HG03097 (cell line): ENCODE measurements at regions not wholly inside any gene's neighbourhood (a gene's known extent, or its start where the extent isn't known, plus 50 kb on each side); places are given as distances from the start of the nearest gene placed in this dataset.

Experiments used
- ATAC-seq: cut with Tn5 transposase; IDR thresholded peaks from one replicate; pipeline ENCODE4 v1.9.1; 2021; ENCODE audit not compliant: unreplicated experiment, low FRiP score

GRCh38 chr10:130824230-130825014, 487.1 kb downstream of the TCERG1L start:
- ATAC-seq: no peak

DNA sequence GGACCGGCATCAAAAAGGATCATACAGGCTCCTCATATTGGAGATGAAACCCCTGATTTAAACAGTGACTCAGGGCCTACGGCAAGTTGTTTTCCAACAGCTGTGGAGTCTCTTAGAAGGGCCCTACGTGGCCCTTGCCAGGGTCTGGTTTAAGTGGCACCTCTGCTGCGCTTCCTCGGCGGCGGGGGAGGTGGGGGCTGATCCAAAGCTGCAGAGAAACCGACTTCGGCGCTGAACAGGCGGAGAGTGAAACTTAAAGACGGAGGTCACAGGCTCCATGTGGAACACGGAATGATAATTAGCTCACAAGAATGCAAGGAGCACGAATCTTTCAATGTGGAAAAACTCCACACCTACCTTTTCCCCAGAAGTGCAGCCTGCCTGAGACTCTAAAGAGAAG, 477.9 kb downstream of the TCERG1L start:
- ATAC-seq: no peak

DNA sequence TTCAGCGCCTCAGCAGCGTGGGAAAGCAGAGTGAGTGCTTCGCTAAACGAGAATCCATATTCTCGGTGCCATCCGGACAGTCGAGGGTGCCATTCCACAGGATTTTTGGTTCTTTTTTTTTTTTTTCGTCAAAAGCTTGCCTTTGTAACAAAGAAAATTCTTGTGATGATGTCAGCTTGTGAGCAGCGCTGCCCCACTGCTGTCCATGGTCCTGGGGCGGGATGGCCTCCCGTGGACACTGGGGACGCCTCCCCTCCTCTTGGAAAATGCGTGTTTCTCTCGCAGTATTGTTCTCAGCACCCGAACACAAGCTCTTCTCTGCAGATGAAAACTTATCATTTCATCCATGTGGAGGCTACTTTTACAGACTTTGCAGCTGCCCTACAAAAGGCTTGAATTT, 477.4 kb downstream of the TCERG1L start:
- no peak for ATAC-seq

DNA sequence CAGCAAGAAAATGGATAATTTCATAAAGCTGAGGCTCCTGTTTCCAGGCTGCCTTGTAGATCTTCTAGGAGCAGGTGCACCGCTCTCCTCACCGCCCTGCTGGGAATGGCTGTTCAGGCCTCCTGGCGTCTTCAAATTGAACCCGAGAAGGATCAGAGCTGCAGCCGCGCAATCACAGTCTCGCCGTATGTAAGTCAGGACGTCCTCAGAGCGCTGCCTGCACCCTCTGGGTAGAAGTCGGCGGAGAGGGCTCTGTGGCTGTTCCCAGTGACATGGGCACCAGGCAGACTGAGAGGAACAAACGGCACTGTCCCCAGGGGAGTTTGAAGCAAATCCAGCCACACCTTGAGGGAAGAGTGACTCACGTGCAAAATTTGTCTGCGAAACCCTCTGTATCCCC, 476.9 kb downstream of the TCERG1L start:
- no peak for ATAC-seq

DNA sequence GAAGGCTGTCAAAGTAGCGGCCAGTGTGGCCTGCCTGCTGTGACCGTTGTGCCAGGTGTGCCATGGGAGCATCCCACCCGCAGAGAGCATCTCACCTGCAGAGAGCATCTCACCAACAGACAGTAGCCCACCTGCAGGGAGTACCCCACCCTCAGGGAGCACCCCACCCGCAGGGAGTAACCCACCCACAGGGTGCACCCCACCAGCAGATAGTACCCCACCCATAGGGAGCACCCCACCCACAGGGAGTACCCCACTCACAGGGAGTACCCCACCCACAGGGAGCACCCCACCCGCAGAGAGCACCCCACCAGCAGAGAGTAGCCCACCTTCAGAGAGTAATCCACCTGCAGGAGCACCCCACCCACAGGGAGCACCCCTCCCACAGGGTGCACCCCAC, 476.5 kb downstream of the TCERG1L start:
- ATAC-seq: no peak

DNA sequence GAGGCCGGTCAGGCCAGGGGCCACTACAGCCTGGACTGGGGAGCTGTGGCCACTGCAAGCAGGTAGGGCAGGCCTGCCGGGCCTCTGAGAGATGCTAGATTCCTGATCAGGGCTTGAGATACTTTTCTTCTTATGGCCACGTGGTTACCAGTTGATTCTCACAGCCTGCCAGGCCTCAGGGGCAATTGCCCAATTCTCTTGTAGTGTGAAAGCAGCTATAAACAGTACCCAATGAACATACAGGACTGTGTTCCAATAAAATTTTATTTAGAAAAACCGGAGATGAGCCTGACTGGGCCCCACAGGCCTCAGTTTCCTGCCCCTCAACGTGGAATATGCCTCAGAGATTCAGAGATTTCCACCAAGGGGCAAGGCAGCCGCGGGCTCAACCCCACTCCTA, 475.2 kb downstream of the TCERG1L start:
- no peak for ATAC-seq

- ATAC-seq: no peak
These were observed 468.4 kb downstream of the TCERG1L start for GRCh38 chr10:130843051-130843653.

- ATAC-seq: no peak
These were observed 467.2 kb downstream of the TCERG1L start for GRCh38 chr10:130844310-130844709.

DNA sequence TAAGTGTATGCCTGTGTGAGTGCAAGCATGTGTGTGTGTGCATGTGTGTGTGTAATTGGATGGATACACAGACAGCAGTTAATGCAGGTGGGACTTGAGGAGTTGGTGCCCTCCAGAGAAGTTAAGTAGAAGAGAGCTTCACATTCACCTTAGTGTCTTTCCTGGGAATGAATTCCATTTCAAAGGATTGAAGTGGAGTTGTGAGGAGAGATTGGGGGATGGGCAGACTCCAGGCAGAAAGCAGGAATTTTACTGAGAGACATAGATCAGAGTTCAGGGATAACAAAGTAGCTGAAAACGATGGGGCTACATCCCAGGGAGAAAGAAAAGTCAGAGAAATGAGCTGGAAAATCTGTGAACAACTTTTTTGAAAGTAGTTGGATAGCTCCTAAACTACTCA, 464.4 kb downstream of the TCERG1L start:
- no peak for ATAC-seq

DNA sequence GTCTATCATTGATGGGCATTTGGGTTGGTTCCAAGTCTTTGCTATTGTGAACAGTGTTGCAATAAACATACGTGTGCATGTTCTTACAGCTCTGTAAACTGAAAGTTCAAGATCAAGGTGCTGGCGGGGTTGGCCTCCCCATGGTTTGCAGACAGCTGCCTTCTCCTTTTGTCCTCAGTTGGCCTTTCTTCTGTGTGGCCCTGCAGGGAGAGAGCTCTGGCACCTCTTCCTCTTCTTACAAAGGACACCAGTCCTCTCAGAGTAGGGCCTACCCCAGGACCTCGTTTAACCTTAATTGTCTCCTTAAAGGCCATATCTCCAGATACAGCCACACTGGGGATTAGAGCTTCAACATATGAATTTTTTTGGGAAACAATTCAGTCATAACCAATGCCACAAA, 462.7 kb downstream of the TCERG1L start:
- no peak for ATAC-seq

DNA sequence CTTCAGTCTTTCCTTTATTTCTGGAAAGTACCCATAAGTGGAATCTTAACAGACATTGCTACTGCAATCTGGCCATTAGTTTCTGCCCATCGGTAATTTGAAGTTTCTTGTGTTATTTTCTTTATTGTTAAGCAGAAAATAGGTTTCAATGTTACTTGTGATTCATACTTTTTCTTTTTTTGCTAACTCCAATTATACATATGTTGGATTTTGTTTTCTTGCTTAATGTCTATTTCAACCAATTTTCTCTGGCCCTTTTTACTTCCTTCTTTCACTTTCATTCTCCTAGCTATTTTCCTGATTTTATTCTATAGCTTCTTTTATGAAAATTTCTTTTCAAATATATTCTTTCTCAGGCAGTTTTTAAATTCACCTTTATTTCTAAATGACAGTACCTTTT, 457.4 kb downstream of the TCERG1L start:
- ATAC-seq: no peak

DNA sequence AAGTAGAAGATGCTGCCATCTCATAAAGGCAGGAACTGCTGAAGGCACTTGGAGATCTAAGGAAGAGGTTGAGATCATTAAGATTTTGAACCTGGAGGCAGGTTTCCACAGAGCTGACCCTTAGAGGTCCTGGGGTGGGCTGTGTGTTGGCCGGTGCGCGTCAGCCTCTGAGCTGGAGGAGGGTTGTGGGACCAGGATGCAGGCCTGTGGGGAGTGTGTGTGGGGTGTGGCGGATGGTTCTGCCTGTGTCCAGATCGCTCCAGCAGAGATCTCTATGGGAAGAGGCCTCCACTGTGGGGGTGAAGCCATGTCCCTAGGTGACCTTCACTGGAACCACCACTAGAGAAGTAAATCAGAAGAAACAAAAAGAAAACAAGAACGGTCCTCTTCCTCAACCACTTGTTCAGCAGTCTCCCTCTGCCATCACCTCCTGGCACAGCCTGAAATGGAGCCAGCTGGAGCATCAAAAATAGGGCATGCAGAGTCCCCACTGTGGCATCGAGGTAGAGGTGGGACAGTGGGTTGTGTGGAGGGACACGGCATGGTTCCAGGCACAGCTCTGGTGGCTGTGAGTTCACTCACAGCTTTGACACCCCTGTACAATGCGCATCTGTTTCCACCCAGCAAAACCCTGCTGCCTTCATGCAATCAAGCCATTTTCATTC, 453.8 kb downstream of the TCERG1L start:
- ATAC-seq: no peak

DNA sequence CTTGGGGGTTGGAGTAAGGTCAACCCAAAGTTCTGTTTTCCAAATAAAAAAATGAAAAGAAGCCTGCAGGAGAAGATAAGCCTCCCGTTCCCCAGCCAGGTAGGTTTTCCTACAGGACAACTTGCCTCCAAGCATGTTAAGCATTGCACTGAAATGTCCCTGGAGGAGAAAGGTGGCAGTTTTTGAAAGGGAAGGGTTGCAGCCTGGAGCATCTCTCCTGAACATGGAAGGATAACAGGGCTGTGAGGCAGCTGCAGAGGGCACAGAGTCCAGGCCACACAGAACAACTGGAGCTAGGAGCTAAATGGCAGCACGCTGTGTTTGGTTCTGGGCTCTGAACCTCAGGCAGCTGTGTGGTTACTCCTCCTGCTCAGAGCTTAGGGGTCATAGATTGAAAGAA, 452.9 kb downstream of the TCERG1L start:
- ATAC-seq: no peak

- ATAC-seq: no peak
These were observed 452.1 kb downstream of the TCERG1L start for GRCh38 chr10:130859427-130859826.

- ATAC-seq: no peak
These were observed 449.4 kb downstream of the TCERG1L start for GRCh38 chr10:130862122-130862521.

- no peak for ATAC-seq
These were observed 448.9 kb downstream of the TCERG1L start for GRCh38 chr10:130862626-130863025.

- no peak for ATAC-seq
These were observed 448.5 kb downstream of the TCERG1L start for GRCh38 chr10:130863044-130863443.

DNA sequence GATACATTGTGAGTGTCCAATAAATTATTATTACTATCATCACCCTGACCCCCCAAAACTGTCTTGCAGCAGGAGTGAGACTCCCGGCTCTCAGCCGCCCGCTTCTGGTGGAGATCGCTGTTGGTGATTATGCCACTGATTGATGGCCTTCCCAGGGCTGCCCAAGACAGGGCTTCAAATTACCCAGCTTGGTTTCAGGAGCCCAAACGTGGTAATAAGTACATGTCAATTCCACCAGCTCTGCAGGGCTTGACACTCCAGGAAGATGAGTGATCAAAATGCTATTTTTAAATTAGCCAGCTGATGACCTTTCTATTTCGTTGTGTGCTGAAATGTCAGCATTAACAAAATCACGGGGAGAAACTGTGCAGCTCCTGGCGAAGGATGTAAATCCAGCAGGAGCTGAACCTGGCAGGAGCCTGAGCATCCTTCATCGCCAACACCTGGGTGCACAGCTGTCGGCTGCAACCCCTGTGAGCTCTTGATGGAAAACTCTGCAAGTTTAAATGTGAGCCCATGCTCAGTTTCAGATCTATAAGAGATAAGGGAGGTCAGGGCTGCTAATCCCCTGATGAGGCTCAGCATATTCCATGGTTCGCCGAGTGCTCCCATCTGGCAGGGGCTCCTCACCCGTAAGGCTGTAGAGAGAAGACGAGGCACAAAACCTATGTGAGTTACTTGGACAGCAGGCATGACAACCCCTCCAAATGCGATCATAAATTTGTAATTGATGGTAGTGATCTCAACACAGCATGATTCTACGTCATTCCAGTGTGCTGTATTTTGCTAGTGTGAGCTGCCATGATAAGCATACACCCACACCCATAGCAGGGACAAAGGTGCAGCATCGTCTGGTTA, 446.3 kb downstream of the TCERG1L start:
- ATAC-seq: no peak

GRCh38 chr10:130866857-130867256, 444.7 kb downstream of the TCERG1L start:
- ATAC-seq: no peak

DNA sequence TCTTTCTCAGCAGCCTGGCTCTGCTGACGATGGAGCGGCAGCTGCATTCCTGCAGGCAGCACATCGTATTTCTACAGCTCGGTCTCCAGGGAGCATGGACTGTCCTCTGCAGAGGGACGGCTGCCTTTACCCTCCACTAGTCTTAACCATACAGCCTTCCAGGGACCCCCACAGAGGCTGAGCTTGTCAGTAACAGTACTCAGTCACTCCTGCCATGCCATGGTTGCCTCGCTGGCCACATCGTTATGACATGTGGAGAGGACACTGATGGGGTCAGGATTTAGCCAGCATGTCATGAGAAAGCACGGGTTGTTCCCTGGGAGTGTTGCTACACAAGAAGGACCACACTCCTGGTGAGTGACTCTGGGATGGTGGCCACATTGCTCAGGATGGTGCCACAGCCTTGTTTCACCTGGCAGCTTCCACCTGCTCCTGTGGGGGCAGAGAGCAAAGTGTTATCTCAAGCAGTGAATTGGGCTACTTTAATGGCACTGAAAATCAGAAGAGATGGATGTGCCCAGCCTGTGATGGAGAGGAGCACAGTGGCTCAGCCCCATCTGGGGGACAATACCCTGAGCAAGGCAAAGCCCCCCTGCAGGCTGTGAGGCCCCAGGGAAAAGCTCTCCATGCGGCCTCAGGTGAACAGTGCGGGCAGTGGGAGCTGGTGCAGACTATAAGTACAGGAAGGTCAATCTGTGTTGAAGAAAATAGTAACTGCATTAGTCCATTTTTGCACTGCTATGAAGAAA, 443.9 kb downstream of the TCERG1L start:
- no peak for ATAC-seq
